B cell (primary cell): ENCODE measurements at regions not wholly inside any gene's neighbourhood (a gene's known extent, or its start where the extent isn't known, plus 50 kb on each side); places are given as distances from the start of the nearest gene placed in this dataset.

Experiments
- ATAC-seq: fragments of 200-7000 bp; cut with Tn5 transposase; one replicate; pipeline ENCODE4 v1.10.0; 2021; ENCODE audit warnings: low read depth, mild to moderate bottlenecking, moderate number of reproducible peaks, moderate library complexity
- CTCF ChIA-PET: fragments of 350-600 bp; sonication (Branson Sonifier 250); formaldehyde crosslinking; loops from one replicate; lab custom pipeline; 2021; ENCODE audit warnings: antibody characterized with exemption, inconsistent platforms; lab: Charles Lee
- POLR2A ChIA-PET: fragments of 350-600 bp; sonication (Branson Sonifier 250); formaldehyde crosslinking; loops from one replicate; lab custom pipeline; 2021; ENCODE audit warnings: antibody characterized with exemption; lab: Charles Lee
- DNase-seq: peaks from one replicate; pipeline ENCODE4 v3.0.0; 2013
- H2AFZ ChIP-seq: 2 replicates; pipeline ENCODE4 v1.6.1; 2012; ENCODE audit warnings: mild to moderate bottlenecking, low read depth, low read length; ENCODE audit not compliant: insufficient read depth, poor library complexity, severe bottlenecking
- H3K27ac ChIP-seq, 2 donors: 1 replicate in 1 of 2; 2 replicates in 1 of 2; pipeline ENCODE4 v1.5.1; 2012 to 2013; ENCODE audit warnings: low read length in 2 of 2, mild to moderate bottlenecking in 2 of 2, moderate library complexity in 1 of 2
- H3K27me3 ChIP-seq, 4 experiments: fragments of 200-600 bp in 1 of 4; sonication (generic) in 1 of 4; replicated peaks in 1 of 4; 1 replicate in 2 of 4; 2 replicates in 2 of 4; pipeline versions ENCODE4 v1.6.1 to v1.7.0; 2013 to 2016; ENCODE audit warnings: low read length in 3 of 4, mild to moderate bottlenecking in 2 of 4, mixed read lengths in 1 of 4, moderate library complexity in 1 of 4; ENCODE audit not compliant: insufficient read depth in 4 of 4, control insufficient read depth in 3 of 4; ENCODE audit errors: control extremely low read depth in 1 of 4
- H3K36me3 ChIP-seq, 2 experiments: replicated peaks in 1 of 2; 1 replicate in 1 of 2; 2 replicates in 1 of 2; pipeline versions ENCODE4 v1.6.1 to v1.7.1; 2013; ENCODE audit warnings: low read length in 1 of 2; ENCODE audit not compliant: insufficient read depth in 2 of 2, control insufficient read depth in 1 of 2; ENCODE audit errors: control extremely low read depth in 1 of 2, extremely low read depth in 1 of 2
- H3K4me1 ChIP-seq, 2 donors: fragments of 200-600 bp in 1 of 2; sonication (generic) in 1 of 2; 1 replicate in 1 of 2; 2 replicates in 1 of 2; pipeline versions ENCODE4 v1.5.1 to v1.6.1; 2013 to 2017; ENCODE audit warnings: low read length in 2 of 2; ENCODE audit not compliant: control insufficient read depth in 2 of 2, insufficient read depth in 2 of 2
- H3K4me2 ChIP-seq: replicated peaks from 2 replicates; pipeline ENCODE3; 2012; ENCODE audit warnings: mild to moderate bottlenecking, low read depth, low read length; ENCODE audit not compliant: poor library complexity, severe bottlenecking
- H3K4me3 ChIP-seq, 5 experiments: fragments of 200-600 bp in 1 of 5; sonication (generic) in 1 of 5; 1 replicate in 3 of 5; 2 replicates in 2 of 5; pipeline versions ENCODE4 v1.5.1 to v1.7.0; 2011 to 2016; ENCODE audit warnings: low read length in 4 of 5, mild to moderate bottlenecking in 4 of 5, low read depth in 2 of 5, control low read depth in 1 of 5, moderate library complexity in 1 of 5; ENCODE audit not compliant: insufficient read depth in 1 of 5; ENCODE audit errors: control extremely low read depth in 1 of 5, extremely low read depth in 1 of 5
- H3K79me2 ChIP-seq: fragments of 200-600 bp; sonication (generic); one replicate; pipeline ENCODE4 v1.6.0; 2016; ENCODE audit warnings: low read length; ENCODE audit not compliant: control insufficient read depth, insufficient read depth
- H3K9ac ChIP-seq: fragments of 200-600 bp; sonication (generic); 2 replicates; pipeline ENCODE4 v1.6.1; 2017; ENCODE audit warnings: mild to moderate bottlenecking, low read length, moderate library complexity
- H3K9me3 ChIP-seq, 3 donors: one replicate each; pipeline versions ENCODE4 v1.6.1 to v1.7.1; 2013; ENCODE audit warnings: low read length in 2 of 3; ENCODE audit not compliant: control insufficient read depth in 2 of 3, insufficient read depth in 1 of 3; ENCODE audit errors: control extremely low read depth in 1 of 3
- H4K20me1 ChIP-seq: 2 replicates; pipeline ENCODE4 v1.6.0; 2012; ENCODE audit warnings: mild to moderate bottlenecking, low read length; ENCODE audit not compliant: insufficient read depth, control insufficient read depth, poor library complexity, severe bottlenecking
- H3K27ac Mint-ChIP-seq: one replicate; pipeline ENCODE4 v1.8.0; 2021; ENCODE audit warnings: mixed read lengths
- H3K27me3 Mint-ChIP-seq: one replicate; pipeline ENCODE4 v1.8.0; 2021; ENCODE audit warnings: mixed read lengths
- H3K4me1 Mint-ChIP-seq: one replicate; pipeline ENCODE4 v1.8.0; 2021; ENCODE audit warnings: mixed read lengths
- H3K4me3 Mint-ChIP-seq: one replicate; pipeline ENCODE4 v1.8.0; 2021; ENCODE audit warnings: mixed read lengths
- H3K9me3 Mint-ChIP-seq: one replicate; pipeline ENCODE4 v1.8.0; 2022; ENCODE audit warnings: mixed read lengths; ENCODE audit not compliant: insufficient read depth
- EZH2 ChIP-seq: IDR thresholded peaks from 2 replicates; pipeline ENCODE4 v1.6.1; 2012; ENCODE audit warnings: borderline replicate concordance, low read depth, mild to moderate bottlenecking, moderate library complexity, low read length; ENCODE audit not compliant: insufficient read depth, poor library complexity, severe bottlenecking
- WGBS: methylation state at CpG from one replicate; pipeline ENCODE4 v1.1.5; 2013; ENCODE audit warnings: missing lambda C conversion rate; ENCODE audit not compliant: insufficient coverage; 5-methylcytosine and 5-hydroxymethylcytosine counted together
- intact Hi-C: fragments of 100-400 bp; cut with micrococcal nuclease; formaldehyde crosslinking; loops from one replicate; pipeline ENCODE4 v1.10.0; 2022
- TF ChIP-seq, protein P1 (sequence below): fragments of 200-600 bp; IDR thresholded peaks from one replicate; pipeline ENCODE4 v1.8.0; 2022; ENCODE audit warnings: antibody characterized with exemption, mild to moderate bottlenecking

DNA sequence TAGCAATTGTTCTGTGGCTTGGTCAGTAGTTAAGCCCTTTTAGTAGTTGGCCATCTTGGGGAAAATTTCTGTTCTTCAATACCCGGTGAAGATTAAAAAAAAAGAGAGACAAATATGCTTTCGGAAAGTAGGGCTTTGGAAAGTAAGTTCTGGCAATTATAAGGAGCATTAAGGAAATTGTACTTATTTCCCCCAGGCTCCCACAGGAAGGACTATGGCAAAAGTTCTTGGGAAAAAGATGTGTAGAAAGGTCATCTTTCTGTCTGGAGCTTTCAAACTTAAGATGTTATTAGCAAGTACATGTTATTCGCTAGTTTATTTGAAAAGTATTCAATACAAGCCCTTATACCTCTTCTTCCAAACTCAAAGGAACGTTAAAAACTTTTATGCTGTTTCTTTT is 144.5 kb downstream of the MTX2 start:
- Histone ChIP-seq H4K20me1 (no peaks in the 10 kb centered on the region), H3K4me3 (no peak overlapping the region), H3K79me2 (no peaks in the 10 kb centered on the region), H3K4me1 (no peaks in the 10 kb centered on the region), H3K4me2 (no peak overlapping the region), H3K36me3 (no peaks in the 10 kb centered on the region), H3K27ac (no peak overlapping the region), H3K27me3 (peaks cover 0 to 7% (median 0%) of the 10 kb centered on the region in 4 experiments), H3K9me3 (no peaks in the 10 kb centered on the region), H3K9ac (no peak overlapping the region), H2AFZ (no peak overlapping the region)
- DNase-seq = no peak
- no peak for ATAC-seq
- ChIA-PET POLR2A (no interaction called here), CTCF (no interaction called here)
- no peak overlapping the region for H3K27ac Mint-ChIP-seq
- no peak overlapping the region for H3K4me3 Mint-ChIP-seq
- peaks cover 41% of the 10 kb centered on the region for H3K27me3 Mint-ChIP-seq
- no peaks in the 10 kb centered on the region for H3K9me3 Mint-ChIP-seq
- no peak for TF ChIP-seq EZH2
- TF ChIP-seq, protein P1, sequence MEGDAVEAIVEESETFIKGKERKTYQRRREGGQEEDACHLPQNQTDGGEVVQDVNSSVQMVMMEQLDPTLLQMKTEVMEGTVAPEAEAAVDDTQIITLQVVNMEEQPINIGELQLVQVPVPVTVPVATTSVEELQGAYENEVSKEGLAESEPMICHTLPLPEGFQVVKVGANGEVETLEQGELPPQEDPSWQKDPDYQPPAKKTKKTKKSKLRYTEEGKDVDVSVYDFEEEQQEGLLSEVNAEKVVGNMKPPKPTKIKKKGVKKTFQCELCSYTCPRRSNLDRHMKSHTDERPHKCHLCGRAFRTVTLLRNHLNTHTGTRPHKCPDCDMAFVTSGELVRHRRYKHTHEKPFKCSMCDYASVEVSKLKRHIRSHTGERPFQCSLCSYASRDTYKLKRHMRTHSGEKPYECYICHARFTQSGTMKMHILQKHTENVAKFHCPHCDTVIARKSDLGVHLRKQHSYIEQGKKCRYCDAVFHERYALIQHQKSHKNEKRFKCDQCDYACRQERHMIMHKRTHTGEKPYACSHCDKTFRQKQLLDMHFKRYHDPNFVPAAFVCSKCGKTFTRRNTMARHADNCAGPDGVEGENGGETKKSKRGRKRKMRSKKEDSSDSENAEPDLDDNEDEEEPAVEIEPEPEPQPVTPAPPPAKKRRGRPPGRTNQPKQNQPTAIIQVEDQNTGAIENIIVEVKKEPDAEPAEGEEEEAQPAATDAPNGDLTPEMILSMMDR = no peak
- intact Hi-C loops = no loop called here
- WGBS = 100% methylated on average over 2 of the region's 4 CpGs
- H3K4me1 Mint-ChIP-seq = no peaks in the 10 kb centered on the region

GRCh38 chr2:176414641-176415040 is 145.4 kb downstream of the MTX2 start:
- H3K4me1 ChIP-seq = no peaks in the 10 kb centered on the region
- no peaks in the 10 kb centered on the region for H3K4me1 Mint-ChIP-seq
- peaks cover 0 to 7% (median 0%) of the 10 kb centered on the region in 4 experiments for H3K27me3 ChIP-seq
- ATAC-seq (no peak), DNase-seq (no peak)
- H3K4me2 ChIP-seq = no peak overlapping the region
- no peak overlapping the region for H3K9ac ChIP-seq
- 100% methylated on average over 1 of the region's 3 CpGs for WGBS
- no peak overlapping the region for H3K4me3 Mint-ChIP-seq
- ChIA-PET POLR2A (no interaction called here), CTCF (no interaction called here)
- H2AFZ ChIP-seq = no peak overlapping the region
- no peak overlapping the region for H3K27ac ChIP-seq
- H4K20me1 ChIP-seq = no peaks in the 10 kb centered on the region
- no peaks in the 10 kb centered on the region for H3K79me2 ChIP-seq
- no peaks in the 10 kb centered on the region for H3K9me3 ChIP-seq
- no peak overlapping the region for H3K4me3 ChIP-seq
- H3K36me3 ChIP-seq = no peaks in the 10 kb centered on the region
- intact Hi-C loops = no loop called here
- no peaks in the 10 kb centered on the region for H3K9me3 Mint-ChIP-seq
- no peak for TF ChIP-seq EZH2
- TF ChIP-seq, protein P1 = no peak
- H3K27ac Mint-ChIP-seq = no peak overlapping the region
- H3K27me3 Mint-ChIP-seq = peaks cover 36% of the 10 kb centered on the region
